ENCODE measurements at regions not wholly inside any gene's neighbourhood (a gene's known extent, or its start where the extent isn't known, plus 50 kb on each side); places are given as distances from the start of the nearest gene placed in this dataset.

DNA sequence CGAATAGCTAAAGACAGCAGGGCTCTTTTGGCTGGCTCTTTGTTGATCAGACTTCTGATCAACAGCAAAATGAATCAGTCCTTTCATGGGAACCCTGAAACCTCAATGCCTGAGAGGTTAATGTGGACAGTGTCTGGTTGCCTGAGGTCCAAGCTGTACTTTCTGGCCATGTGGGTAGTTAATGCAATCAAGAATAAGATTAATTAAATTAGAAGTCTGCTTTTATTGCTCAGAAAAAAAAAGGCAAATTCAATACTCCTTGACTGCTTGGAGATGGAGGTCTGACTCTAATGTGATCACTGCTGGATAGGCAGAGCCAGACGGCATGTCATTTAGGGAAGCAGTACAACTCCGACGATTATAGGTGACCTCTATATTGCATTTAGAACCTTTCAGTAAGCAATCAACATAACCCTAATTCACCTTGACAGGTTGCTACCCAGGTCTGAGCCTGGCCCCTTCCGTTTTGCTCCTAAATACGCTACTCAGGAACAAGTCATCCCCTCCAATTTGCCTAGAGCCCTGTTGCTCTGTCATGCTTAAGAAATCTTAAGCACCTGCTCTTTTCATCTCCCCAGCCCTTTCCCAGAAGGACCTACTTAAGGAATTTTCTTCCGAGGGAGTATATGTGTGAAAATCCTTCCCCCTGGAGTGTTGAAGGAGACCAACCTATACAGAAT lies 370.0 kb upstream of the SPTLC3 start:
- DNase-seq (no peak), ATAC-seq (no peak)
- CTCF ChIA-PET: no interaction called here
- Histone ChIP-seq H3K36me3 (ENCODE audit: control insufficient read depth in 2 of 3, insufficient read depth in 3 of 3, low read length in 3 of 3) (no peaks in the 10 kb centered on the region), H3K27me3 (ENCODE audit: control insufficient read depth in 2 of 2, insufficient read depth in 2 of 2, low read length in 2 of 2) (no peaks in the 10 kb centered on the region), H3K9me3 (ENCODE audit: control insufficient read depth in 2 of 3, low read length in 3 of 3) (no peaks in the 10 kb centered on the region), H3K4me1 (ENCODE audit: control insufficient read depth in 2 of 2, insufficient read depth in 2 of 2, low read length in 2 of 2) (no peaks in the 10 kb centered on the region), H3K27ac (ENCODE audit: low read depth, low read length) (no peak overlapping the region), H3K4me3 (ENCODE audit: low read length) (no peak overlapping the region)
- Mint-ChIP-seq H3K9me3 (peaks cover 0 to 7% (median 0%) of the 10 kb centered on the region in 11 donors), H3K27ac (no peak overlapping the region), H3K36me3 (no peaks in the 10 kb centered on the region), H3K4me1 (no peaks in the 10 kb centered on the region), H3K4me3 (no peak overlapping the region), H3K27me3 (no peaks in the 10 kb centered on the region)
- intact Hi-C loops (cut with micrococcal nuclease): no loop called here
- POLR2A ChIA-PET: no interaction called here

DNA sequence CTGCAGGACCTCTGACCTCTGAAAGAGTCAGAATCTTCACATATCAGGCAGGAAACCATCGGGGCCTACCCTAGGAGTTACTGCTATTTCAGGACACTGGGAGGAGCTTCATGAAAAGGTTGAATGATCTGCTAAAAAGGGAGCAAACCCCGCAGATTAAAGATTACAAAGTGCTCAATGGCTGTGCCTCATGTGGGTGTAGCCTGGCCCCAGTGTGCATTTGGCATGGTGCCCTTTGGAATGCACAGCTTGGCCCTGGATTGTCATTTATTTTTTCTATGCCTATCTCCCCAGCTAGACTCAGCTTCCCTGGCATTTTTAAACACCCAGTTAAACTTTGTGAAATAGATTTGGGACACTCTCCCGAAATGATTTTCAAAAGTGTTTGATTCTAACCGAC lies 368.5 kb upstream of the SPTLC3 start:
- H3K4me3 ChIP-seq (ENCODE audit: low read length): no peak overlapping the region
- ATAC-seq: no peak
- intact Hi-C loops (cut with micrococcal nuclease): no loop called here

DNA sequence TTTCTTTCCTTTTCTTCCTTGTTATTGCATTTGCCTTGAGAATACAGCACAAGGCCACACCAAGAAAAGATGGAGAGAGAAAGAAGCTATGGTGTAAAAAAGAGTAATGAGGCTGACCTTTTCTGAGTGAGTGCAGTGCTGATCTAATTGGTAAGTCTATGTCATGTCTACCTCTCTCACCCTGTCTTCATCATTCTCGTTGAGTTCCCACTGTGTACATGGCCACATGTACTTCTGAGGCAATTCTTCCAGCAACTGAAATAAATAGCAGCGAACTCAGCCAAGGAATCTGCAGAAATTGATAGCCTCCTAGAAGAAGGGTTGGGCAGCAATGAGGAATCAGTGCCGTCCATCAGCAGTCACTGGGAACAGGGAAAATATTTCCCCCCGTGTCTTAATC lies 367.2 kb upstream of the SPTLC3 start:
- Histone ChIP-seq H3K4me1 (ENCODE audit: control insufficient read depth in 2 of 2, insufficient read depth in 2 of 2, low read length in 2 of 2) (no peaks in the 10 kb centered on the region), H3K27ac (ENCODE audit: low read depth, low read length) (no peak overlapping the region), H3K36me3 (ENCODE audit: control insufficient read depth in 2 of 3, insufficient read depth in 3 of 3, low read length in 3 of 3) (no peaks in the 10 kb centered on the region), H3K9me3 (ENCODE audit: control insufficient read depth in 2 of 3, low read length in 3 of 3) (no peaks in the 10 kb centered on the region), H3K27me3 (ENCODE audit: control insufficient read depth in 2 of 2, insufficient read depth in 2 of 2, low read length in 2 of 2) (no peaks in the 10 kb centered on the region), H3K4me3 (ENCODE audit: low read length) (no peak overlapping the region)
- Mint-ChIP-seq H3K4me3 (no peak overlapping the region), H3K4me1 (no peaks in the 10 kb centered on the region), H3K27me3 (no peaks in the 10 kb centered on the region), H3K27ac (no peak overlapping the region), H3K36me3 (no peaks in the 10 kb centered on the region), H3K9me3 (peaks cover 0 to 7% (median 2%) of the 10 kb centered on the region in 11 donors)
- DNase-seq: no peak
- intact Hi-C loops (cut with micrococcal nuclease): no loop called here
- ATAC-seq: no peak
- POLR2A ChIA-PET: no interaction called here
- CTCF ChIA-PET: no interaction called here

More for the DNA sequence above, 368.5 kb upstream of the SPTLC3 start:
- CTCF ChIA-PET: no interaction called here
- Mint-ChIP-seq H3K4me3 (no peak overlapping the region), H3K9me3 (peaks cover 0 to 7% (median 2%) of the 10 kb centered on the region in 11 donors), H3K27me3 (no peaks in the 10 kb centered on the region), H3K27ac (no peak overlapping the region), H3K36me3 (no peaks in the 10 kb centered on the region), H3K4me1 (no peaks in the 10 kb centered on the region)
- POLR2A ChIA-PET: no interaction called here
- DNase-seq: no peak
- Histone ChIP-seq H3K4me1 (ENCODE audit: control insufficient read depth in 2 of 2, insufficient read depth in 2 of 2, low read length in 2 of 2) (no peaks in the 10 kb centered on the region), H3K9me3 (ENCODE audit: control insufficient read depth in 2 of 3, low read length in 3 of 3) (no peaks in the 10 kb centered on the region), H3K27ac (ENCODE audit: low read depth, low read length) (no peak overlapping the region), H3K27me3 (ENCODE audit: control insufficient read depth in 2 of 2, insufficient read depth in 2 of 2, low read length in 2 of 2) (no peaks in the 10 kb centered on the region), H3K36me3 (ENCODE audit: control insufficient read depth in 2 of 3, insufficient read depth in 3 of 3, low read length in 3 of 3) (no peaks in the 10 kb centered on the region)

DNA sequence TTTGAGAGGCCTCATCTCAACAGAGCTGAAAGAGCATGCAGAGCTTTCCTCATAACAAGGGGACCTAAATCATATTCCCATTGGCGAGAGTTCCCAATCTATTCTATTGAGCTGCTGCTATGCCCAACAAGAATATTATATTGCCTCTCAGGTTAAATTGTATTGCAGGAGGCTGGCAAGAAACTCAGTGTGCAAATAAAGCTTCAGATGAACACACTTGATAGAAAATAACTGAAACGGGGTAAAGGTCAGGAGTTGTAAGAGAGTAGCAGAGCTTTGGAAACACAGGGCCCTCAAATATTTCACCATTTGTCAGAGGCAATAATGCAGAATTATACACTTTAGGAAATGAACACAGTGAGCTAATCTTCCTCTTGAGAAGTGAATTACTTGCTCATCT lies 364.3 kb upstream of the SPTLC3 start:
- Mint-ChIP-seq H3K9me3 (peaks cover 0 to 7% (median 2%) of the 10 kb centered on the region in 11 donors), H3K36me3 (no peaks in the 10 kb centered on the region), H3K4me3 (no peak overlapping the region), H3K27me3 (no peaks in the 10 kb centered on the region), H3K27ac (no peak overlapping the region), H3K4me1 (no peaks in the 10 kb centered on the region)
- ChIA-PET POLR2A (no interaction called here), CTCF (no interaction called here)
- Histone ChIP-seq H3K4me1 (ENCODE audit: control insufficient read depth in 2 of 2, insufficient read depth in 2 of 2, low read length in 2 of 2) (no peaks in the 10 kb centered on the region), H3K9me3 (ENCODE audit: control insufficient read depth in 2 of 3, low read length in 3 of 3) (no peaks in the 10 kb centered on the region), H3K4me3 (ENCODE audit: low read length) (no peak overlapping the region), H3K36me3 (ENCODE audit: control insufficient read depth in 2 of 3, insufficient read depth in 3 of 3, low read length in 3 of 3) (no peaks in the 10 kb centered on the region), H3K27ac (ENCODE audit: low read depth, low read length) (no peak overlapping the region), H3K27me3 (ENCODE audit: control insufficient read depth in 2 of 2, insufficient read depth in 2 of 2, low read length in 2 of 2) (peaks cover 0 to 1% of the 10 kb centered on the region in 2 donors)
- intact Hi-C loops (cut with micrococcal nuclease): no loop called here
- no peak for DNase-seq
- ATAC-seq: no peak

DNA sequence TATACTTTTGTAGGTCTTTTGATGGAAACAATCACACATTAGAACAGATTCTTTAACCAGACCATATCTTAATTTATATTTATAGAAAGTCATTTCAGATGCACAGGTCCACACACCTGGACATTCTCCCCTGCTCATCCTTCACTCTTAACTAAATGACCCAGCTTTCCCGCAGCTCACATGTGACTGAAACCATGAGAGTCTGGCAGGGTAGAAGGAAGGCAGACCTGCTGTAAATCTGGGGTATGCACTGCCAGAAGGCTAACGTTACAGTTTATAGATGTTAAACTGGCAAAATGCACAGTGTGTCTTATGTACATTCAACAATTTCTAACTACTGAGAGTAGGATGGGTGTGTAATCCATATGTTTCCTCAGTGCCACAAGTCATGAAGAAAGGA lies 359.5 kb upstream of the SPTLC3 start:
- H3K36me3 ChIP-seq (ENCODE audit: control insufficient read depth in 2 of 3, insufficient read depth in 3 of 3, low read length in 3 of 3): no peaks in the 10 kb centered on the region
- no peaks in the 10 kb centered on the region for H3K36me3 Mint-ChIP-seq
- H3K4me1 ChIP-seq (ENCODE audit: control insufficient read depth in 2 of 2, insufficient read depth in 2 of 2, low read length in 2 of 2): no peaks in the 10 kb centered on the region
- peaks cover 0 to 7% (median 2%) of the 10 kb centered on the region in 11 donors for H3K9me3 Mint-ChIP-seq
- H3K27me3 Mint-ChIP-seq: no peaks in the 10 kb centered on the region
- H3K27ac ChIP-seq (ENCODE audit: low read depth, low read length): no peak overlapping the region
- no peaks in the 10 kb centered on the region for H3K4me1 Mint-ChIP-seq
- intact Hi-C loops (cut with micrococcal nuclease): no loop called here
- CTCF ChIA-PET: no interaction called here
- ATAC-seq (no peak), DNase-seq (no peak)
- POLR2A ChIA-PET: no interaction called here
- peaks cover 0 to 2% of the 10 kb centered on the region in 2 donors for H3K27me3 ChIP-seq (ENCODE audit: control insufficient read depth in 2 of 2, insufficient read depth in 2 of 2, low read length in 2 of 2)
- H3K4me3 Mint-ChIP-seq: no peak overlapping the region
- no peak overlapping the region for H3K27ac Mint-ChIP-seq
- no peak overlapping the region for H3K4me3 ChIP-seq (ENCODE audit: low read length)
- no peaks in the 10 kb centered on the region for H3K9me3 ChIP-seq (ENCODE audit: control insufficient read depth in 2 of 3, low read length in 3 of 3)

DNA sequence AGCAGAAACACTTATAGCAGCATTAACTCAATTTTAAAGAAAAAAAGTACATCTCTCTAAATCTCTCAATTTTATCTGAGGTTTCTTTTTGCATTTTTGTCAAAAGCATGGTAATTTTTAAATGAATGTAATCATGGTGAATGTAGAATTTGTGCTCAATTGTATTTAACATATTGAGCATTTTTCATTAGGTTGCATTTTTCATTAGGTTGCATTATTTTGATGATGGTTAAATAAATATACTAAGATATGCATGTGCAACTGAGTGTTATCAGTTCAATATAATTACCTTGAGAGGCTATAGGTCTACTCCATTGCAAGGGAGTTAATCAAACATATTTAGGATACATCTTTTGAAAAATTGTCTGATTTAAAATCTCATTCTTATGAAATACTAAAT lies 355.1 kb upstream of the SPTLC3 start:
- intact Hi-C loops (cut with micrococcal nuclease): no loop called here
- peaks cover 0 to 11% (median 5%) of the 10 kb centered on the region in 11 donors for H3K9me3 Mint-ChIP-seq
- H3K27me3 ChIP-seq (ENCODE audit: control insufficient read depth in 2 of 2, insufficient read depth in 2 of 2, low read length in 2 of 2): peaks cover 0 to 2% of the 10 kb centered on the region in 2 donors
- no peak overlapping the region for H3K27ac Mint-ChIP-seq
- peaks cover 0 to 4% (median 0%) of the 10 kb centered on the region in 5 donors for H3K36me3 Mint-ChIP-seq
- no peak overlapping the region for H3K27ac ChIP-seq (ENCODE audit: low read depth, low read length)
- no peaks in the 10 kb centered on the region for H3K27me3 Mint-ChIP-seq
- DNase-seq (no peak), ATAC-seq (no peak)
- H3K36me3 ChIP-seq (ENCODE audit: control insufficient read depth in 2 of 3, insufficient read depth in 3 of 3, low read length in 3 of 3): no peaks in the 10 kb centered on the region
- no peaks in the 10 kb centered on the region for H3K9me3 ChIP-seq (ENCODE audit: control insufficient read depth in 2 of 3, low read length in 3 of 3)
- no peaks in the 10 kb centered on the region for H3K4me1 Mint-ChIP-seq
- H3K4me3 Mint-ChIP-seq: no peak overlapping the region
- CTCF ChIA-PET: no interaction called here
- POLR2A ChIA-PET: no interaction called here
- H3K4me3 ChIP-seq (ENCODE audit: low read length): no peak overlapping the region
- H3K4me1 ChIP-seq (ENCODE audit: control insufficient read depth in 2 of 2, insufficient read depth in 2 of 2, low read length in 2 of 2): no peaks in the 10 kb centered on the region

DNA sequence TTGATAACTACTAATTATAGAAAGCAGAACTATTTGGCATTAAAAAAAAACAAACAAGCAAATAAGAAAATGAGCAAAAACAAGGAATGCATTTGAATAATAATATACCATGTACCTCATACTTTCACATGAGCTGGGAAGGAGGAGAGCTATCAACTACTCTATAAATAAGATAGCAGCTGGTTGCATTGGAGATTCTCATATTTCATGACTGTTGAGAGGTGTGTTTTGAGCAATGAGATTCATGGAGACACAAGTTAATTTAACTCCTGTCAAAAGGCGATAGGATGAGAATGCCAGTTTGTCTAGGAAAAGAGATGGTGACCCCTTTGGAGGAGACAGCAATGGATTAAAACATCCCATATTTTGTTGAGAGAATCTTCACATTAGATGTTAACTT lies 348.8 kb upstream of the SPTLC3 start:
- POLR2A ChIA-PET: no interaction called here
- Mint-ChIP-seq H3K9me3 (peaks cover 0 to 21% (median 12%) of the 10 kb centered on the region in 11 donors), H3K36me3 (peaks cover 0 to 4% (median 0%) of the 10 kb centered on the region in 5 donors), H3K27me3 (peaks cover 0 to 9% (median 0%) of the 10 kb centered on the region in 5 donors), H3K4me3 (no peak overlapping the region), H3K27ac (no peak overlapping the region), H3K4me1 (no peaks in the 10 kb centered on the region)
- H3K36me3 ChIP-seq (ENCODE audit: control insufficient read depth in 2 of 3, insufficient read depth in 3 of 3, low read length in 3 of 3): no peaks in the 10 kb centered on the region
- CTCF ChIA-PET: no interaction called here
- H3K4me1 ChIP-seq (ENCODE audit: control insufficient read depth in 2 of 2, insufficient read depth in 2 of 2, low read length in 2 of 2): no peaks in the 10 kb centered on the region
- intact Hi-C loops (cut with micrococcal nuclease): no loop called here
- no peak for ATAC-seq
- no peak overlapping the region for H3K27ac ChIP-seq (ENCODE audit: low read depth, low read length)
- H3K27me3 ChIP-seq (ENCODE audit: control insufficient read depth in 2 of 2, insufficient read depth in 2 of 2, low read length in 2 of 2): no peaks in the 10 kb centered on the region
- H3K4me3 ChIP-seq (ENCODE audit: low read length): no peak overlapping the region
- DNase-seq: no peak
- no peaks in the 10 kb centered on the region for H3K9me3 ChIP-seq (ENCODE audit: control insufficient read depth in 2 of 3, low read length in 3 of 3)

All from naive thymus-derived CD4-positive, alpha-beta T cell (primary cell).